Progenitor cell of endocrine pancreas (in vitro differentiated cells): ENCODE measurements at regions not wholly inside any gene's neighbourhood (a gene's known extent, or its start where the extent isn't known, plus 50 kb on each side); places are given as distances from the start of the nearest gene placed in this dataset.

Experiments
- DNase-seq: peaks from one replicate; pipeline ENCODE4 v3.0.0; 2021; ENCODE audit warnings: low spot score; ENCODE audit not compliant: unreplicated experiment
- H3K27ac Mint-ChIP-seq: 2 replicates; pipeline ENCODE4 v1.8.0; 2021; ENCODE audit warnings: mild to moderate bottlenecking, moderate library complexity, mixed read lengths
- H3K27me3 Mint-ChIP-seq: 2 replicates; pipeline ENCODE4 v1.8.0; 2021; ENCODE audit warnings: mixed read lengths
- H3K36me3 Mint-ChIP-seq: 2 replicates; pipeline ENCODE4 v1.8.0; 2022; ENCODE audit warnings: mixed read lengths; ENCODE audit not compliant: insufficient read depth
- H3K4me1 Mint-ChIP-seq: 2 replicates; pipeline ENCODE4 v1.8.0; 2021; ENCODE audit warnings: low read depth, mixed read lengths
- H3K4me3 Mint-ChIP-seq: 2 replicates; pipeline ENCODE4 v1.8.0; 2021; ENCODE audit warnings: low read depth, mild to moderate bottlenecking, moderate library complexity, mixed read lengths
- H3K9me3 Mint-ChIP-seq: 2 replicates; pipeline ENCODE4 v1.8.0; 2021; ENCODE audit warnings: low read depth, mixed read lengths
- CTCF ChIP-seq: fragments of 200-600 bp; sonication (generic); IDR thresholded peaks from one replicate; pipeline ENCODE4 v1.5.0; 2021; ENCODE audit warnings: antibody characterized with exemption, mild to moderate bottlenecking; ENCODE audit not compliant: unreplicated experiment

DNA sequence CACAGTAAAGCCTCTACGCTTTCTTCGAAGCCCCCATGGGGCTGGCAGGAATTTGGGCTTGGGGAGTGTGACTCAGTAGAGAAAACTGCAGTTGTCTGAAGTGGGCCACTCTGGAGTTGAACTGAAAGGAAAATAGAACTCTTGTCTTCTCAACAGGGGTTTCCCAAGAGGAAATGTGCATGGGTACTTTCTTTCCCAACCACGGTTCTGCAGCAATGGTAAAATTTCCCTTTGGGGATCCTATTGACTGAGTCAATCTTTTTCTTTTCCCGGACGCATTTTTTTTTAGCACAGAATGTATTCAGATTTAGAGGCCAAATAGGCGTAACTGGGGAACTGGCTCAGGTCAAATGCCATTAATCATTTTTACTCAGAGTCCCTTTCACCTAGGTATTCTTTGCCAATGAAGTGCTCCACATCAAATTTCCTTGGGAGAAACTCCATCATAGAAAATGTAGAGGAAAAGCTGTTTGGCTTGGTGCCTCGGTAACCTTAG is 269.3 kb downstream of the STIM2 start:
- no peak overlapping the region for H3K27ac Mint-ChIP-seq
- H3K9me3 Mint-ChIP-seq: peaks cover 4% of the 10 kb centered on the region
- no peaks in the 10 kb centered on the region for H3K27me3 Mint-ChIP-seq
- no peak overlapping the region for H3K4me3 Mint-ChIP-seq
- H3K4me1 Mint-ChIP-seq: no peaks in the 10 kb centered on the region
- H3K36me3 Mint-ChIP-seq: no peaks in the 10 kb centered on the region
- TF ChIP-seq CTCF: no peak
- DNase-seq: no peak

DNA sequence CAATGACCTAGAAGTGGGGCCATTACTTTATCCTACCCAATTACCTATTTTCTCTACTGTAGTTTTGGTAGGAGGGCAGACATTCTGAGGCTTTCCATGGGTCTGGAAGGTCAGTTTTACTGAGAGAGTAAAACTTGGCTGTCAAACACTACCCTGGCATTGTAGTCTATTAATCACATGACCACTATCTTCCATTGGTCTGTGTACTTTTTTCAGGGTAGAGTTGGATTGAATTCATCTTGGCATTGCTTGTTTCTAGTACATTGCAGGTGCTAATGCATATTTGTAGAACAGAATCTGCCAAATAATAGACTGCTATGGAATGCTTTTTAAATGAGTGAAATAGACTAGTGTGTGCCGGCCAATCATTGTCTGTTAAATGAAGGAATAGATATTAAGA is 271.9 kb downstream of the STIM2 start:
- Mint-ChIP-seq H3K9me3 (peaks cover 16% of the 10 kb centered on the region), H3K27me3 (no peaks in the 10 kb centered on the region), H3K27ac (no peak overlapping the region), H3K36me3 (no peaks in the 10 kb centered on the region), H3K4me3 (no peak overlapping the region), H3K4me1 (no peaks in the 10 kb centered on the region)
- DNase-seq: no peak
- no peak for TF ChIP-seq CTCF

DNA sequence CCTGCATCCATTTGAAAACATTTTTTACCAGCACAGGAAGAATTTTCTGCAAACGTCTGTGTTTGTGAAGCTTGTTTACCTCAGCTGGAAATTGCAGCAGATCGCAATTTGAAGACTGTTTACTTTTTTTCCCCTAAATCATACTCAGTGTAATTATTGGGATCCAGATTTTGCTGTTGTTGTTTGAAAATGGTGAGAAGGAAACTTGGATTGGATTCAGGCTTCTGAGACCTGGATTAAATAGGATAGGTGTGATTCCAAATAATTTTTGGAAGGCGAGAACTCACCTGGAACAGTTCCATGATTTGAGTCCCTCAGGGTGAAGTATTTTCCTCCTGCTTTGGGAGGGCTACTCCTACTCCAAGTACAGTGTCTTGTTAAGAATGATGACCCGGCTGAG is 279.8 kb downstream of the STIM2 start:
- Mint-ChIP-seq H3K27me3 (no peaks in the 10 kb centered on the region), H3K36me3 (no peaks in the 10 kb centered on the region), H3K9me3 (peaks cover 10% of the 10 kb centered on the region), H3K4me3 (no peak overlapping the region), H3K27ac (no peak overlapping the region), H3K4me1 (no peaks in the 10 kb centered on the region)
- TF ChIP-seq CTCF: no peak
- DNase-seq: no peak

DNA sequence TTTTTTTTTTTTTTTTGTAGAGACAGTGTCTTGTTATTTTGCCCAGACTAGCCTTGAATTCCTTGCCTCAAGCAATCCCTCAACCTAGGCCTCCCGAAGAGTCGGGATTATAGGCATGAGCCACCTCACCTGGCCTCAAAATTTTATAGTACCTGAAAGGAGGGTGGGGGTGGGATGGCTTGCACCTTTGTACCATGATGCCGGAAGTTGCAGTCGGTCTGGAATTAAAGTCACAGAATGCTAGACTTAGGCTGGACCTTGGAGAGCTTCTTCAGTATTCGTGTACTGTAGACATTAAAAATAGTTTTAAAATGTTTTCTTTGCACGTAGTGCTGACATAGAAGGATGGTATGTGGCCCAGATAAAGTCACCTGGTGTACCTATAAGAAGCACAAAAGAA is 280.9 kb downstream of the STIM2 start:
- H3K4me3 Mint-ChIP-seq: no peak overlapping the region
- H3K27ac Mint-ChIP-seq: no peak overlapping the region
- no peaks in the 10 kb centered on the region for H3K4me1 Mint-ChIP-seq
- H3K27me3 Mint-ChIP-seq: no peaks in the 10 kb centered on the region
- peaks cover 4% of the 10 kb centered on the region for H3K9me3 Mint-ChIP-seq
- no peak for TF ChIP-seq CTCF
- no peaks in the 10 kb centered on the region for H3K36me3 Mint-ChIP-seq
- DNase-seq: no peak

DNA sequence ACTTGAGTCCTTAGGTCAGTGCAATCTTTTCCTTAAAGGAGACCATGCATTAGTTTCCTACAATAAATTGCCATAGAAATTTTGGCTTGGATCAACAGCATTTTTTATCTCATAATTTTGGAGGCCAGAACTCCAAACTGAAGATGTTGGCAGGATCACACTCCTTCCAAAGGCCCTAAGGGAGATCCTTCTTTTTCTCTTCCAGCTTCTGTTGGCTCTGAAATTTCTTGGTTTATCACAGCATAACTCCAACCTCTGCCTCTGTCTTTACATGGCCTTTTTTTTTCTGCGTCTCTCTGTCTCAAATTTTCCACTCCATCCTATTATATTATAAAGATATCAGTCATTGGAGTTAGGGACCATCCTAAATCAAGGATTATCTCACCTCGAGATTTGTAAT is 282.2 kb downstream of the STIM2 start:
- no peak for DNase-seq
- peaks cover 5% of the 10 kb centered on the region for H3K9me3 Mint-ChIP-seq
- no peaks in the 10 kb centered on the region for H3K4me1 Mint-ChIP-seq
- H3K36me3 Mint-ChIP-seq: no peaks in the 10 kb centered on the region
- H3K4me3 Mint-ChIP-seq: no peak overlapping the region
- H3K27ac Mint-ChIP-seq: no peak overlapping the region
- no peak for TF ChIP-seq CTCF
- no peaks in the 10 kb centered on the region for H3K27me3 Mint-ChIP-seq

- H3K27me3 Mint-ChIP-seq: no peaks in the 10 kb centered on the region
- no peaks in the 10 kb centered on the region for H3K4me1 Mint-ChIP-seq
- no peaks in the 10 kb centered on the region for H3K36me3 Mint-ChIP-seq
- DNase-seq: no peak
- no peak overlapping the region for H3K27ac Mint-ChIP-seq
- no peak overlapping the region for H3K4me3 Mint-ChIP-seq
- peaks cover 5% of the 10 kb centered on the region for H3K9me3 Mint-ChIP-seq
- no peak for TF ChIP-seq CTCF
These were observed 285.0 kb downstream of the STIM2 start for GRCh38 chr4:27145597-27145996.
